SW 1271 (cell line): ENCODE measurements at regions not wholly inside any gene's neighbourhood (a gene's known extent, or its start where the extent isn't known, plus 50 kb on each side); places are given as distances from the start of the nearest gene placed in this dataset.
"Not testable (repeated sequence)": the region's sequence is repeated elsewhere in the genome, so short reads cannot be mapped to it uniquely, and the experiment has no call there.

ENCODE experiments used
- DNase-seq, 2 experiments: peaks; one replicate each; lab custom pipeline; 2025; lab: John Stamatoyannopoulos, UW

DNA sequence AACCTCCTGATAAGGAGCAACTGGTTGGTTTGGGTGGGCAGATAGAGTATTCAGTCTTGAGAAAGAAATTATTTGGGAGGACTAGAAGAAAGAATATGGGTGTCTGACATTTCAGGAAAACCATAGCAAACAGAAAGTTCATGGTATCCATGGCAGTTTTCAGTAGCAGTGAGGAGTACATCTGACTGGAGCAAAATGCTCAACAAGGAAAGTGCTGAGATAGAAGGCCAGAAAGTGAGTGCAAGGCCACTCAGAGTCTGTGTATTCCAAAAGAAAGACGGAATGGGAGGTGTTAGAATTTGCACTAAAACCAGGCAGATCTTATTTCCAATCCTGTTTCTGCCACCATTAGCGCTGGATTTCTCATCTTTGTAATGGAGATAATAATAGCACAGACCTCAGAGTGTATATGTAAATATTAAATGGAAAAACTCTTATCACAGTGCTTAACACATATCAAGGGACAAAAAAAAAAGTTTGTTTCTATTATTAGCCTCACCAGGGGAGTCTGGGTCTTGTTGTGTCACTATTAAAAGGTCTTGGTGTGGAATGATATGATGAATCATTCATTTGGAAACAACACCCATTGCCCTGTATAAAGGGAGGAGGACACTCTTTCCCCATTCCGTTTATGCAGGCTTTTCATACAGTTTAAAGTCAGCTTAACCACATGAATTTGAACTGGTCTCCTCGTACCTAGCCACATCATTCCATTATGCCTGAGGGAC, 349.8 kb downstream of the IPO8 start:
- no peak for DNase-seq

DNA sequence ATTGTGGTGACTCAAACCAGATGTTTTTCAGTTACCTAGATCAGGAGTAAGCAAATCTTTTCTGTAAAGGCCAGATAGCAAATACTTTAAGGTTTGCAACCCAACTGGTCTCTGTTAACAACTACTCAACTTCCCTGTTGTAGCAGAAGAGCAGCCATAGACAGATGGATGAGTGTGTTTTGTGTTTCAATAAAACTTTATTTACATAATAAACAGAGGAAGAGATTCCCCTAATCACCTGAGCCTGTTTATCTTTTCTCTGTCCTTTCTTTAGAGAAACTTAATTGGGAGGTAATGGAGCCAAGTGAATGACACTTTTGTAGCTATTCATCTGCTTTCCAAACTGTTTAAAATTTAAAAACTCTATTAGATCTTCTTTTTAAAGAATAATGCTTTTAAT, 365.1 kb downstream of the IPO8 start:
- DNase-seq, result no peak

DNA sequence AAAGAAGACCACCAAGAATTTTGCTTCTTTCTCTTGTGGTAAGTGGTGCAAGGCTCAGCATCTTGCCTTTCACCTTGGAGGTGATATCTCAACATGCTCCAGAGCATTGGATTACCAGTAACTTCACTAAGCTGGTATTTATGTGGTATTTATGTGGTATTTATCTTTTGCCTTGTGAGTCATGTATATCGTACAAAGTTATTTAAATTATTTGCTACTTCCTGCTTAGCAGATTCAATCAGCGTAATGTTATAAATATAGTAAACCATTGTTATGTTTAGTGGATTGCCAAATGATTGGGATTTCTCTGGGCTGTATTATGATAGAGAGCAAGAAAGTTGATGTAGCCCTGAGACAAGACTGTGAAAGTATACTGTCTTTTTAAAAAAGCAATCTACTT, 366.4 kb downstream of the IPO8 start:
- DNase-seq, result peak in 1 of 2 experiments; percentile 5

DNA sequence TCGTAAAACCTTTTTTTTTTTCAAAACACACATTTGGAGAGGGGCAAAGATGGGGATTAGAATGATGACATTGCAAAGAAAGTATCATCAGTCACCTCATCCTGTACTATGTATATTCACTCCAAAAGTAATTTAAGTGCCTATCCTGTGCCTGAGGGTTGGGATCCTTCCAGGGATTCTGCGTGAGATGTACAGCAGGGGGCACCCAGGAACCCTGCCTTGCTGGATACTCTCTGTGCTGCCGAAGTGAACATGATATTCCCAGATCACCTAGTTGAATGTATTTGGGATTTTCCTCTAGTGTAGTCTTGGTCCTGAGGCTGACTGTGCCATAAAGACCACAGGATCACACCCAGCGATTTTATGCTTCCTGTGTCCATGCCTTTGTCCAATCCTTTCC, 372.7 kb downstream of the IPO8 start:
- DNase-seq, result no peak

DNA sequence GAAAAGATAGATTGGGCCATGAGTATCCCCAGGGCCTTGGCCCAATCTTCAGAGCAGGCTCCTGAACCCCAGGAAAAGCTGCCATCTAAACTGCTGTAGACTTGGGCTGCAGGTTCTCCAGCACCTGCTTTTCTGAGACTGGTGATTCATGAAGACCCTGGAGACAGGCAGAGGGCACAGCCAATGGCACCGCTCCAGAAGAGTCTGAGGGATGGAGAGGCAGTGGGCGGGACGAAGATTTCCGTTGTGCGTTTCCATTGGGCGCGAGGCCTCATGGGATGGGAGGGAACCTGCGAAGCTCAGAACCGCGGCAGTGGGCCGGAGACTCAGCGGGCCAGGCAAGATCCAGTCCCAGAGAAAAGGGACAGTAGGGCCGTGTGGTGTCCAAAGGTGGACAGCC, 375.1 kb downstream of the IPO8 start:
- no peak for DNase-seq

DNA sequence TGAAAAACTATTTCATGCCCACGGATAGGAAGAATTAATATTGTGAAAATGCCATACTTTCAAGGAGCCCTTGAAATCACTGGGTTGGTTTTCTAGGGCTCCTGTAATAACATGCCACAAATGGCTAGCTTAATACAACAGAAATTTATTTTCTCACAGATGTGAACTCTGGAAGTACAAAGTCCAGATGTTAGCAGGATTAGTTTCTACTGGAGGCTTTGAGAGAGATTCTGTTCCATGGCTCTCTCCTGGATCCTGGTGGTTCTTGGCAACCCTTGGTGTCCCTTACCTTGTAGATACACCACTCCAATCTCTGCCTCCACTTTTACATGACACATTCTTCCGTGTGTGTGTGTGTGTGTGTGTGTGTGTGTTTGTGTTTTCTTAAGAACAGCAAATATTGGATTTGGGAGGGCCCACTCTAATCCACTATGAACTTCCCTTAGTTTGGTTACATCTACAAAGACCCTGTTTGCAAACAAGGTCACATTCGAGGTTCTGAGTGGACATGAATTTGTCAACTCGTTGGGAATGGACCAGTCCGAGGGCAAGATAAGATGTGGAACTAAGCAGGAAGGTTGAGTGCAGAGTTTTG, 381.1 kb downstream of the IPO8 start:
- no peak for DNase-seq

DNA sequence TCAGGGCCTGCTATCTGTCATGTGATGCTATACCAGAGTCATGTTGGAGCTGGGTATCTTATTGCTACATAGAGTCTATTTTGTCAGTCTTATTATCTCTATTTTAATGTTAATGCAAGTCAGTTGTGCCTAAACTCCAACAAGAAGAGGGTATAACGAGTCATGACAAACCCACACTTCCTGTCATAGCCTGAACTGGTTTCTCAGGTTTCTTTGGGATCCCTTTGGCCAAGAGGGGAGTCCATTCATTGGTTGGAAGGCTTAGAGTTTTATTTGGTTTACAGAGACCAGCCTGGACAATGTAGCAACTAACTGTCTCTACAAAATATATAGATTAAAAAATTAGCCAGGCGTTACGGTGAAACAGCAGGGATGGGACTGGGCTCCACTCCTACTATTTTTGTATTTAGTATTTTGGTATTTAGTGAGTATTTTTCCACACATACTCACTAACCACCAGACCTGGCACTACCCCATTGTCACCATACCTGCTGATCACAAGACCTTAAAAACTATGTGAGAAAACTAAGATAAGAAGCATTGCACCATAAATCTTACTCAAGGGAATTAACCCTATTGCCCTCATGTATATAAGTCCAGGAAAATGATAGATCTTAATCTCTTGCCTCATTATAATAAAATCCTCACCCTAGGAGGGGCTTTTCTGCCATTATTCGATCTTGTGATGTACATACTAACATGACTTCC, 387.5 kb downstream of the IPO8 start:
- no peak for DNase-seq

DNA sequence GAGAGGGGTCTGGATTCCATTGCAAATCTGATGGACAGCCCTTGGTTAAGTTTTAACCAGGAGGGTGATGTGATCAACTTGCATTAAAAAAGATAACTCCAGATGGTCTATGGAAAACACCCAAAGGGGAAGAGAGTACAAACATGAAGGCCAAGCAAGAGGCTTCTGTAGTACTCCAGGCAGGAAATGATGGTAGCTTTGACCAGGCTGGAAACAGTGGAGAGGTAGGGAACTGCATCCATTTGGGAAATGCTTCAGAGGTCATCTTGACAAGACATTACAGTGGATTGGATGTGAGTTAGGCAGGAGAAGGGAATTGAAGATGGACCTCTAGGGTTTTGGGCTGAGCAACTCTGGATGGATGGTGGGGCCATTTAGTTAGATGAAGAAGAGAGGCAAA, 391.1 kb downstream of the IPO8 start:
- DNase-seq, result no peak

DNA sequence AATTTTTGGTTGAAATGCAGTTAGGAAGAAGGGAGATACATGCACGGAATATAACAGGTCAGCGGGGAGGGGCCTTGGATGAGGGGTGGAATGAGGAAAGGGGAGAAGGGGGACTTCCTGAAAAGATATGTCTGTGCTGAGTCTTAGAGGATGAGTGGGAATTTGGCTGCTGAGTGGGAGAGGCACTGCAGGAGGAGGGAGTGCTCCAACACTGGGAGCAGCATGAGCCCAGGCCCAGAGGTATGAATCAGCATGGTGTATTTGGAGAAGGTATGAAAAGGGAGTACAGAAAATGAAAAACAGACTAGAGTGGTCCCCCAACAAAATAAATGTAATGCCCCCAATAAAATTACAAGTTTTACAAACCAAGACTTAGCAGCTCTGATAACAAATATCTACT, 394.4 kb downstream of the IPO8 start:
- no peak for DNase-seq

DNA sequence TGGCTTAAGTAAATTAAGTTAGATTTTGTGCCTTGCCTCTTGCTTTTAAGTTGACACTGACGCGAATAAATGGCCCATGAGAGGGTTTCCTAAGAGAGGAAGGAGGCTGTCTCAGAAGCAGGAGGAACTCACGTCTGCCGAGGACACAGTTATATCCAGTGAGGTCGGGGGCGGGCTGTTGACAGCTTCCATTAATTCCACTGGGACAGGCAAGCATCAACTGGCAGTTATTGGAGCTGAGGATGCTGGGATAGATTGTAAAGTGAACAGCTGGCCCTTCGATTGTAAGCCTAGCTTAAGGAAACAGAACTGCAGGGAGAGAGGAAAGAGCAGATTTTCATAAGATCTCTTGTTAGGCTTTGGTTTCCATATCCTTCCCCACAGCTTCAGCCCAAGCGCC, 399.2 kb downstream of the IPO8 start:
- DNase-seq, result no peak

DNA sequence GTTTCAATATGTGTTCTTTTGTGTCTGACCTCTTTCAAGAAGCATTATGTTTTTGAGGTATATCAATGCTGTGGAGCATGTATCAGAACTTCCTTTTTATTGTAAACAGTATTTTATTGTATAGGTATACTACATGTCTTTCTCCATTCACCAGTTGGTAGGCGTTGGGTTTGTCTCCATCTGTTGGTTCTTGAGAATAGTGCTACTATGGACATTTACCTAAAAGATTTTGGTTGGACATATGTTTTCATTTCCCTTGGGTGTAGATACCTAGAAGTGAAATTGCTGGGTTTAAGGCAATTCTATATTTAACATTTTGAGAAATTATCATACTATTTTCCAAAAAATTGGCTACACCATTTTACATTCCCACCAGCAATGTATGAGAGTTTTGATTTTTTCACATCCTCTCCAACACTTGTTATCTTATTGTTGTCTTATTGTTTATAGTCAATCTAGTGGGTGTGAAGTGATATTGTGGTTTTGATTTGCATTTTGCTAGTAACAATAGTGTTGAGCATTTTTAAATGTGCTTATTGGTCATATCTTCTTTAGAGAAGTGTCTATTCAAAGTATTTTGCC, 409.2 kb downstream of the IPO8 start:
- DNase-seq, result peak in 1 of 2 experiments; percentile 50

DNA sequence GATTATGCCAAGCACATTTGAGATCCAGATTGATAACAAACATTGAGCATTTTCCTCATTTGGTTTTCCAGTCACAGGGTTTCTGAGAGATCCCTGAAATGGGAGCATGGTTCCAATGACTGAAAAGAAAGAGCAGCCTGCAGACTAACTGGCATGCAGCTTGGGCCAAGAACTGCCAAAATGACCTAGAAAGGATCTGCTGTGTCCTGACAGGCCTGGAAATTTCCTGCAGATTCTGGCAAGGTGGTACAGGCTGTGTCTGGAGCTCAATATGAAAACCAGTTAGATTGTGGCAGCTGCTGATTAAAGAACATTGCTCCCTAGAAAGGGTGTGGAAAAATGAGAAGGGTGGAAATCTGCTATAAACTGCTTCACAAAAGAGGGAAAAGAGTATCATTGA, 417.3 kb downstream of the IPO8 start:
- no peak for DNase-seq

DNA sequence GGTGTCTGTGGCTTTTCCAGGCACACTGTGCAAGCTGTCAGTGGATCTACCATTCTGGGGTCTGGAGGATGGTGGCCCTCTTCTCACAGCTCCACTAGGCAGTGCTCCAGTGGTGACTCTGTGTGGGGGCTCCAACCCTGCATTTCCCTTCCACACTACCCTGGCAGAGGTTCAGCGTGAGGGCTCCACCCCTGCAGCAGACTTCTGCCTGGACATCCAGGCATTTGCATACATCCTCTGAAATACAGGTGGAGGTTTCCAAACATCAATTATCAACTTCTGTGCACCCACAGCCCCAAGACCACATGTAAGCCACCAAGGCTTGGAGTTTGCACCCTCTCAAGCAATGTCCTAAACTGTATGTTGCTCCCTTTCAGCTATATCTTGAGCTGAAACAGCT, 423.2 kb downstream of the IPO8 start:
- not testable (repeated sequence) for DNase-seq

DNA sequence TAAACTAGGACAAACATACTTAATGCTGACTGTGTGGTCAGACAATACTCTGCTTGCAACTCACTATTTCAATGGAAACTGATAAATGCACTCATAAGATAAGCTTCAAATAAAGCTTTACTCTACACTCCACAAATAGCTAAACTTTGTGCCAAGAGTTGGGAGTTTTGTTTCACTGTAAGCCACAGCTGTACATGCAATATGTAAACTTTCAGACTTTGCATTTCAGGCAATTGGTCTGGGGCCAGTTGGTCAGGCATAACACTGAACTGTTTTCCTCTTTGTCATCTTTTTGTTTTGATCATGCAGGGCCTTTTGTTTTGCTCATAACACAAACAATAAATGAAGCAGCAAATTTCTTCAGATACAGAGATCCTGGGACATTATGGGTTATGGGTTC, 426.2 kb downstream of the IPO8 start:
- DNase-seq, result no peak

DNA sequence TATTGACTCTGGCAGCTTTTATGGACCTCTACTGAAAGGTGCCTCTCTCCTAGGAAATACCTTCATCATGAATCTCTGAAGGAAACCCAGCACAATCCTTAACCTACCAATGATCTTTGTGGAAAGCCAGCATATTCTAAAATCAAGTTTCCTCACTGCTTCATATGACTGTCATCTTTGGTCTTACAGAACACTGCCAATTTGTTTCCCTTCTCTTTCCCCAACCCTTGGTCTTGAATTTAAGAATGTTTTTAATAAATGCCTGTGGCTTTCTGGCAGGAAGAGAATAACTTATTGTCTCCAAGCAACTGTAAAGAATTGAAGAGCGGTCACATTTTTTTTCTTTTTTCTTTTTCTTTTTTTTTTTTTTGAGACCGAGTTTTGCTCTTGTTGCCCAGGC, 427.6 kb downstream of the IPO8 start:
- no peak for DNase-seq

DNA sequence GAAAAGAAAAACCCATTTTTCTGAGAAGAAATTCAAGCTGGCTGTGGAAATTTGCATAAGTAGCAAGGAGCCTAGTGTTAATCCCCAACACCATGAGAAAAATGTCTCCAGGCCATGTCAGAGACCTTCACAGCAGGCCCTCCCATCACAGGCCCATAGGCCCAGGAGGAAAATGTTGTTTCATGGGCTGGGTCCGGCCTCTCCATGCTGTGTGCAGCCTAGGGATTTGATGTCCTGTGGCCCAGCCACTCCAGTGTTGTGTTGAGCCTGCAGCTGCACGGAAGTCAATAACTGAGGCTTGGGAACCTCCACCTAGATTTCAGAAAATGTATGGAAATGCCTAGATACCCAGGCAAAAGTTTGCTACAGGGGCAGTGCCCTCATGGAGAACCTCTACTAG, 432.2 kb downstream of the IPO8 start:
- no peak for DNase-seq

DNA sequence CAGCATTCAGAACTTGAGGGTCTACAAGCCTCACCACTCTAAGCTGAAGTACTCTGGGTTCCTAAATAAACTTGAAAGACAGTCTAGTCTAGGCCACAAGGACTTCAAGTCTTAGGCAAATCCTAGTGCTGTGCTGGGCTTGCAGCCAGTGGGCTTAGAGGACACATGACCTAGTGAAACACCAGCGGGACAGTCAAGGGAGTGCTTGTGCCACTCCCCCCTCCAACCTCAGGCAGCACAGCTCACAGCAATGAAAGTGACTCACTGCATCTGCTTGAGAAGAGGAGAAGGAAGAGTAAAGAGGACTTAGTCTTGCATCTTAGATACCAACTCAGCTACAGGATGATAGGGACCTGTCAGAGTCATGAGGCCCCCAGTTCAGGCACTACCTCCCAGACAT, 438.1 kb downstream of the IPO8 start:
- DNase-seq, result no peak

DNA sequence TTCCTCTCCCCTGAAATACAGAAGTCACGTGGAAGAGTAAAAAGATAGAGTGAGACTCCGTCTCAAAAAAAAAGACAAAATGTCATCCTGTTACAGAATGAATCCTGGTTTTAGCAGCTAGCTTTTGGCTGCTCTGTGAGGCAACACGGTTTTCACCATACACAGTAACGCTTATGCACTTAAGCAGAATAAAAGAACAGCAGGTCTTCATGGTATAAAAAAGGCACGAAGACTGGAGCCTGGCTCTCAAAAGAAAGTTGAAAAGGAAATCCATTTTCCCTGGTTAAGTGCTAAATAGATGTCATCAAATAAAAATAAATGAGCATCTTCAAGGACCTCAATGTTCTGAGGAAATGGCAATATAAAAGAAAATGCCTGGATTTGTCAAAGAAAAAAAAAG, 444.1 kb downstream of the IPO8 start:
- no peak for DNase-seq

DNA sequence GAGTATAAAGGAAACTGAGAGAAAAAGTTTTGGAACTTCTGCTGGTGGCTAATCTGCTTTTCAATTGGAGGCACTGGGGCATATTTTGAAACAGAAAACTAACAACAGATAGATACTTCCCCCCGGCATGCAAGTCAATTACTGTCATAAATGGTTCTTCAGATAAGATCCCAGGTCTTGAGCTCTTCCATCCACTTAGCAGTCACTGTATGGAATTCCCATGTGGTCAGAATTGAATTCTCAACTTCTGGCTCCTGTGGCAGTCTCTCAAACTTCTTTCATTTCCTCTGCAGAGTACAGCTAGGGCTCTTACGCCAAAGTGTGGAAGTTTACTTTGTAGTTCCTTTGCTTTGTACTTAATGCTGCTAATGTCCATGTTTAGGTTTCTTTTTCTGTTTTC, 452.2 kb downstream of the IPO8 start:
- no peak for DNase-seq

DNA sequence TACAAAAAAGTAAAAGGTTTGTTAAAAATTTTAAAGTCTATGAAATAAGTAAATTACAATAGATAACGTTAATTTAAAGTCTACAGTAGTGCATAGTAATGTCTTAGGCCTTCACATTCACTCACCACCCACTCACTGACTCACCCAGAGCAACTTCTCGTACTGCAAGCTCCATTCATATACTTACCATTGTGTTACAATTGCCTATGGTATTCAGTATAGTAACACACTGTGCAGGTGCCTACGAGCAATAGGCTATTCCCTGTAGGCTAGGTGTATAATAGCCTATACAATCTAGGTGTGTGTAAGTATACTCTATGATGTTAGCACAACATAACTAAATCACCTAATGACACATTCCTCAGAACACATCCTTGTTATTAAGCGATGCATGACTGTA, 435.3 kb upstream of the TMTC1 start:
- DNase-seq, result no peak

DNA sequence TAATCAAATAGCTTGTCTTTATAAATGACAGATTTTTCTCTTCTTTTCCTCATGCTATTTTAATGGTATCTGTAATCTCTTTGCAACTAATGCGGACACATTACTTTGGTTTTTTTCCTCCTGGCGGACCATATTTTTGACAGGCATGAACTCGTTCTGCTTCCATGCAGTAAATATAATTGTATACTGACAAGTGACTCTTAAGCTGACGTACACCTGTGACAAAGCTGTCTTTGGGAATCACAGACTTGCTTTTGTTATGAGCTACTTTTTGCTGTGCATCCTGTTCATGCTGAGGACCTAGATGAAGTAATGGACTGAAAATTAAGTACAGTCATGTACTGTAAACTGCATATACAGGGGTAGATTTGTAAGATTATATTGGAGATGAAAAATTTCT, 434.3 kb upstream of the TMTC1 start:
- DNase-seq, result no peak

DNA sequence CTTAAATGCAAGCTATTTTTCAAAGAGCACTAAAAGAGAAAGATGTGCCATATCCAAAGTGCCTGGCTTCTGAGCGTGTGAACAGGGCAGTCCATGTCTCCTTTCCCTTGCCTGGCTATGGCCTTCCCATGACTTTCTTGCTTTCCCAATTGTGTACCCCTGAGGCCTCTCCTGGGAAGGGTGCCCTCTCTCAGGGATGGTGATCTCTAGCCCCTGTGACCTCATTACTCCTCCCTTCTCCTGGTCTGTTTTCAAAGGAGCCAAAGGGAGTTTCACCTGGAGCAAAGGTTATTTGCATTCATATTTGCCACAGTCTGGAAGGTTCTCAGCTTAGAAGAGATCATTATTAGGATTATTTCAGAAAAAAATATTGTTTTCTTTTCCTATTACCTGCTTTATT, 429.4 kb upstream of the TMTC1 start:
- no peak for DNase-seq

DNA sequence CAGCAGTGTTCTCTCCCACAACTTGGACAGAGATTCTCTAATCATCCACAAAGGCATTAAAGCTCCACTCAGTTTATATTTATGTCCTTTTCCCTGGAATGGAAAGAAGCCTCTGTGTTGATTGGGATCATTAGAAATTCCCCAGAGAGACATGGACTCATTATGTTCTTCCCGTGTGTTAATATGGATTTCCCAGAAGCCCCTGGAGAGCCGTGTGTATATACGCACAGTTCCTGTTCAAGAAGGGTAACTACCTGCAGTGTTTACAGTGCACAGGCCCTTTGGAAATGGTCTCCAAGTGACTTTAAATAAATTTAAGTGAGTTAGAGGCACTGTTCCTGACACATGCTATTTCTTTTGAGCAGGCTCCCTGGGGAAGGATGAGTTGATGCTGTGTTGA, 428.0 kb upstream of the TMTC1 start:
- DNase-seq, result no peak
